GM12878 (cell line): ENCODE measurements at regions not wholly inside any gene's neighbourhood (a gene's known extent, or its start where the extent isn't known, plus 50 kb on each side); places are given as distances from the start of the nearest gene placed in this dataset.

Experiments
- ATAC-seq: fragments of 200-7000 bp; cut with Tn5 transposase; 3 replicates; pipeline ENCODE4 v1.9.1; 2020; ENCODE audit warnings: mild to moderate bottlenecking, moderate library complexity
- BruUV-seq: library from RNA; stranded (reverse); fragments of 400-500 nt; replicated peaks from 2 replicates; lab custom pipeline; 2021; lab: Mats Ljungman, UMichigan
- CTCF ChIA-PET: fragments of 300-600 bp; sonication (Branson Sonifier 250); formaldehyde crosslinking; extraction: SDS; loops from one replicate; lab custom pipeline; 2021; ENCODE audit warnings: inconsistent platforms; lab: Yijun Ruan, JAX
- POLR2A ChIA-PET: fragments of 350-600 bp; formaldehyde crosslinking; extraction: SDS; loops from one replicate; lab custom pipeline; 2021; ENCODE audit warnings: inconsistent platforms; lab: Charles Lee
- RAD21 ChIA-PET: fragments of 300-600 bp; sonication (Branson Sonifier 250); formaldehyde crosslinking; loops from one replicate; lab custom pipeline; 2023; ENCODE audit warnings: antibody characterized with exemption; ENCODE audit not compliant: unreplicated experiment; lab: Charles Lee
- SMC1A ChIA-PET: fragments of 300-600 bp; sonication (Branson Sonifier 250); formaldehyde crosslinking; loops from one replicate; lab custom pipeline; 2023; ENCODE audit not compliant: unreplicated experiment, uncharacterized antibody; lab: Charles Lee
- DNase-seq: peaks from one replicate; pipeline ENCODE4 v3.0.0-alpha.2; 2011; ENCODE audit warnings: low read depth, low spot score
- FAIRE-seq: peaks from 3 replicates; lab custom pipeline; 2011; peaks lifted over from hg19 to GRCh38; lab: Jason Lieb, UNC
- H2AFZ ChIP-seq: 2 replicates; pipeline ENCODE4 v1.6.0; 2011; ENCODE audit warnings: low read depth, low read length, control low read depth; ENCODE audit not compliant: control insufficient read depth
- H3K27ac ChIP-seq: 2 replicates; pipeline ENCODE4 v1.5.1; 2011; ENCODE audit warnings: control low read depth; ENCODE audit not compliant: control insufficient read depth, insufficient read depth
- H3K27me3 ChIP-seq, 2 experiments: replicated peaks in 1 of 2; 2 replicates each; pipeline versions ENCODE4 v1.6.0 to v1.6.1; 2011; ENCODE audit warnings: low read length in 1 of 2; ENCODE audit not compliant: control insufficient read depth in 2 of 2, insufficient read depth in 2 of 2
- H3K36me3 ChIP-seq, 2 experiments: 2 replicates each; pipeline ENCODE4 v1.5.1; 2011; ENCODE audit warnings: low read length in 1 of 2; ENCODE audit not compliant: control insufficient read depth in 2 of 2, insufficient read depth in 2 of 2
- H3K4me1 ChIP-seq: 2 replicates; pipeline ENCODE4 v1.6.1; 2011; ENCODE audit warnings: mild to moderate bottlenecking, low read length, moderate library complexity, mixed read lengths; ENCODE audit not compliant: control insufficient read depth, insufficient read depth
- H3K4me2 ChIP-seq: 2 replicates; pipeline ENCODE4 v1.6.0; 2011; ENCODE audit warnings: control low read depth; ENCODE audit not compliant: control insufficient read depth, insufficient read depth
- H3K4me3 ChIP-seq: fragments of 200-600 bp; sonication (generic); 2 replicates; pipeline ENCODE4 v1.5.1; 2016
- H3K79me2 ChIP-seq: 2 replicates; pipeline ENCODE4 v1.6.0; 2011; ENCODE audit warnings: low read length; ENCODE audit not compliant: control insufficient read depth, insufficient read depth
- H3K9ac ChIP-seq: 2 replicates; pipeline ENCODE4 v1.8.0; 2011; ENCODE audit warnings: low read length, control low read depth, mixed read lengths; ENCODE audit not compliant: control insufficient read depth, insufficient read depth
- H3K9me3 ChIP-seq: replicated peaks from 3 replicates; pipeline ENCODE4 v1.5.1; 2011; ENCODE audit warnings: mild to moderate bottlenecking, low read length; ENCODE audit not compliant: control insufficient read depth, insufficient read depth
- H4K20me1 ChIP-seq: 2 replicates; pipeline ENCODE4 v1.6.0; 2011; ENCODE audit not compliant: control insufficient read depth, insufficient read depth
- ATF7 ChIP-seq: fragments of 450-650 bp; IDR thresholded peaks from 2 replicates; pipeline ENCODE4 v1.6.1; 2016; ENCODE audit warnings: low read depth, mild to moderate bottlenecking
- CBFB ChIP-seq: IDR thresholded peaks from 2 replicates; pipeline ENCODE4 v1.6.1; 2016; ENCODE audit warnings: antibody characterized with exemption, low read depth
- E2F8 ChIP-seq: fragments of 450-650 bp; IDR thresholded peaks from 2 replicates; pipeline ENCODE4 v1.6.1; 2018; ENCODE audit warnings: mild to moderate bottlenecking, low read depth, moderate library complexity; ENCODE audit not compliant: partially characterized antibody
- JUNB ChIP-seq: IDR thresholded peaks from 2 replicates; pipeline ENCODE4 v1.6.1; 2016; ENCODE audit warnings: antibody characterized with exemption, mild to moderate bottlenecking
- KAT2A ChIP-seq: conservative IDR thresholded peaks from 2 replicates; pipeline ENCODE4 v1.6.1; 2011; ENCODE audit warnings: low read depth, low read length; ENCODE audit not compliant: control insufficient read depth
- KLF5 ChIP-seq: fragments of 450-650 bp; IDR thresholded peaks from 2 replicates; pipeline ENCODE4 v1.6.1; 2014; ENCODE audit warnings: mild to moderate bottlenecking; ENCODE audit not compliant: partially characterized antibody
- MYB ChIP-seq: fragments of 150-350 bp; IDR thresholded peaks from 2 replicates; pipeline ENCODE4 v1.6.1; 2014; ENCODE audit warnings: mild to moderate bottlenecking, low read depth, low read length, borderline replicate concordance
- POLR2AphosphoS5 ChIP-seq: IDR thresholded peaks from 2 replicates; pipeline ENCODE4 v1.6.1; 2011; ENCODE audit warnings: mild to moderate bottlenecking, low read length, inconsistent platforms
- RAD21 ChIP-seq: IDR thresholded peaks from 2 replicates; pipeline ENCODE4 v1.6.1; 2011; ENCODE audit warnings: mild to moderate bottlenecking, low read depth, low read length, moderate library complexity; ENCODE audit not compliant: insufficient read depth
- RUNX3 ChIP-seq: IDR thresholded peaks from 2 replicates; pipeline ENCODE4 v1.6.1; 2012; ENCODE audit warnings: low read length, inconsistent platforms
- SMARCA5 ChIP-seq: fragments of 450-650 bp; IDR thresholded peaks from 2 replicates; pipeline ENCODE4 v1.6.1; 2017; ENCODE audit warnings: mild to moderate bottlenecking
- YY1 ChIP-seq: IDR thresholded peaks from 2 replicates; pipeline ENCODE4 v1.6.1; 2011; ENCODE audit warnings: low read depth, mild to moderate bottlenecking, low read length
- ZSCAN29 ChIP-seq: fragments of 450-650 bp; IDR thresholded peaks from 2 replicates; pipeline ENCODE4 v1.6.1; 2017; ENCODE audit warnings: mild to moderate bottlenecking, moderate library complexity
- ZZZ3 ChIP-seq: IDR thresholded peaks from 2 replicates; pipeline ENCODE4 v1.6.1; 2011; ENCODE audit warnings: low read depth; ENCODE audit not compliant: control insufficient read depth, insufficient read length
- WGBS: methylation state at CpG from one replicate; pipeline ENCODE4 v1.1.6; 2016; ENCODE audit warnings: low lambda C conversion rate; ENCODE audit not compliant: insufficient replicate concordance, insufficient coverage; ENCODE audit errors: missing lambda C conversion rate; 5-methylcytosine and 5-hydroxymethylcytosine counted together
- in situ Hi-C: fragments of 300-500 bp; cut with MboI; formaldehyde crosslinking; loops from 9 replicates; pipeline ENCODE4 v1.14.3; 2018; ENCODE audit warnings: mixed read lengths
- intact Hi-C: fragments of 100-400 bp; cut with micrococcal nuclease; formaldehyde crosslinking; loops from one replicate; pipeline ENCODE4 v1.14.2; 2022; ENCODE audit not compliant: unreplicated experiment
- TF ChIP-seq, protein P1 (sequence below): fragments of 450-650 bp; IDR thresholded peaks from 2 replicates; pipeline ENCODE4 v1.6.1; 2017; ENCODE audit warnings: mild to moderate bottlenecking, moderate library complexity
- TF ChIP-seq, protein P2 (sequence below): fragments of 450-650 bp; conservative IDR thresholded peaks from 2 replicates; pipeline ENCODE4 v1.6.1; 2017; ENCODE audit warnings: mild to moderate bottlenecking, moderate library complexity

GRCh38 chr12:66971816-66972215 is 292.9 kb upstream of the GRIP1 start:
- ChIA-PET POLR2A (no interaction called here), SMC1A (interaction anchor here (1.3 kb wide), 1 partner anchor 11 kb away, joined by 6 read pairs; no protein-coding TSS in a partner anchor), RAD21 (no interaction called here), CTCF (interaction anchor here (1.5 kb wide), 1 partner anchor 15 kb away, joined by 3 read pairs; no protein-coding TSS in a partner anchor)
- no TSS peak for BruUV-seq
- in situ Hi-C loops (no loop called here), intact Hi-C loops (no loop called here)
- no peak for DNase-seq
- Histone ChIP-seq H4K20me1 (no peaks in the 10 kb centered on the region), H3K9me3 (no peaks in the 10 kb centered on the region), H3K9ac (no peak overlapping the region), H2AFZ (no peak overlapping the region), H3K36me3 (no peaks in the 10 kb centered on the region), H3K27ac (no peak overlapping the region), H3K4me1 (no peaks in the 10 kb centered on the region), H3K4me3 (no peak overlapping the region), H3K79me2 (no peaks in the 10 kb centered on the region), H3K27me3 (no peaks in the 10 kb centered on the region), H3K4me2 (no peak overlapping the region)
- no peak for ATAC-seq
- 28% methylated on average over 5 of the region's 5 CpGs for WGBS
- FAIRE-seq = no peak
- no peak for TF ChIP-seq KAT2A
- TF ChIP-seq RAD21 = no peak
- TF ChIP-seq RUNX3 = no peak
- no peak for TF ChIP-seq SMARCA5
- no peak for TF ChIP-seq POLR2AphosphoS5
- no peak for TF ChIP-seq YY1
- no peak for TF ChIP-seq ATF7
- TF ChIP-seq, protein P1, sequence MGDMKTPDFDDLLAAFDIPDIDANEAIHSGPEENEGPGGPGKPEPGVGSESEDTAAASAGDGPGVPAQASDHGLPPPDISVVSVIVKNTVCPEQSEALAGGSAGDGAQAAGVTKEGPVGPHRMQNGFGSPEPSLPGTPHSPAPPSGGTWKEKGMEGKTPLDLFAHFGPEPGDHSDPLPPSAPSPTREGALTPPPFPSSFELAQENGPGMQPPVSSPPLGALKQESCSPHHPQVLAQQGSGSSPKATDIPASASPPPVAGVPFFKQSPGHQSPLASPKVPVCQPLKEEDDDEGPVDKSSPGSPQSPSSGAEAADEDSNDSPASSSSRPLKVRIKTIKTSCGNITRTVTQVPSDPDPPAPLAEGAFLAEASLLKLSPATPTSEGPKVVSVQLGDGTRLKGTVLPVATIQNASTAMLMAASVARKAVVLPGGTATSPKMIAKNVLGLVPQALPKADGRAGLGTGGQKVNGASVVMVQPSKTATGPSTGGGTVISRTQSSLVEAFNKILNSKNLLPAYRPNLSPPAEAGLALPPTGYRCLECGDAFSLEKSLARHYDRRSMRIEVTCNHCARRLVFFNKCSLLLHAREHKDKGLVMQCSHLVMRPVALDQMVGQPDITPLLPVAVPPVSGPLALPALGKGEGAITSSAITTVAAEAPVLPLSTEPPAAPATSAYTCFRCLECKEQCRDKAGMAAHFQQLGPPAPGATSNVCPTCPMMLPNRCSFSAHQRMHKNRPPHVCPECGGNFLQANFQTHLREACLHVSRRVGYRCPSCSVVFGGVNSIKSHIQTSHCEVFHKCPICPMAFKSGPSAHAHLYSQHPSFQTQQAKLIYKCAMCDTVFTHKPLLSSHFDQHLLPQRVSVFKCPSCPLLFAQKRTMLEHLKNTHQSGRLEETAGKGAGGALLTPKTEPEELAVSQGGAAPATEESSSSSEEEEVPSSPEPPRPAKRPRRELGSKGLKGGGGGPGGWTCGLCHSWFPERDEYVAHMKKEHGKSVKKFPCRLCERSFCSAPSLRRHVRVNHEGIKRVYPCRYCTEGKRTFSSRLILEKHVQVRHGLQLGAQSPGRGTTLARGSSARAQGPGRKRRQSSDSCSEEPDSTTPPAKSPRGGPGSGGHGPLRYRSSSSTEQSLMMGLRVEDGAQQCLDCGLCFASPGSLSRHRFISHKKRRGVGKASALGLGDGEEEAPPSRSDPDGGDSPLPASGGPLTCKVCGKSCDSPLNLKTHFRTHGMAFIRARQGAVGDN = no peak
- no peak for TF ChIP-seq E2F8
- TF ChIP-seq MYB = no peak
- no peak for TF ChIP-seq JUNB
- no peak for TF ChIP-seq ZSCAN29
- TF ChIP-seq, protein P2, sequence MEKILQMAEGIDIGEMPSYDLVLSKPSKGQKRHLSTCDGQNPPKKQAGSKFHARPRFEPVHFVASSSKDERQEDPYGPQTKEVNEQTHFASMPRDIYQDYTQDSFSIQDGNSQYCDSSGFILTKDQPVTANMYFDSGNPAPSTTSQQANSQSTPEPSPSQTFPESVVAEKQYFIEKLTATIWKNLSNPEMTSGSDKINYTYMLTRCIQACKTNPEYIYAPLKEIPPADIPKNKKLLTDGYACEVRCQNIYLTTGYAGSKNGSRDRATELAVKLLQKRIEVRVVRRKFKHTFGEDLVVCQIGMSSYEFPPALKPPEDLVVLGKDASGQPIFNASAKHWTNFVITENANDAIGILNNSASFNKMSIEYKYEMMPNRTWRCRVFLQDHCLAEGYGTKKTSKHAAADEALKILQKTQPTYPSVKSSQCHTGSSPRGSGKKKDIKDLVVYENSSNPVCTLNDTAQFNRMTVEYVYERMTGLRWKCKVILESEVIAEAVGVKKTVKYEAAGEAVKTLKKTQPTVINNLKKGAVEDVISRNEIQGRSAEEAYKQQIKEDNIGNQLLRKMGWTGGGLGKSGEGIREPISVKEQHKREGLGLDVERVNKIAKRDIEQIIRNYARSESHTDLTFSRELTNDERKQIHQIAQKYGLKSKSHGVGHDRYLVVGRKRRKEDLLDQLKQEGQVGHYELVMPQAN = no peak
- TF ChIP-seq KLF5 = no peak
- no peak for TF ChIP-seq CBFB
- no peak for TF ChIP-seq ZZZ3
